HG02884 (cell line): ENCODE measurements at regions not wholly inside any gene's neighbourhood (a gene's known extent, or its start where the extent isn't known, plus 50 kb on each side); places are given as distances from the start of the nearest gene placed in this dataset.

Experiments
- ATAC-seq: cut with Tn5 transposase; IDR thresholded peaks from one replicate; pipeline ENCODE4 v1.9.1; 2021; ENCODE audit warnings: mild to moderate bottlenecking, moderate library complexity; ENCODE audit not compliant: unreplicated experiment

- no peak for ATAC-seq
Measured at GRCh38 chr10:29760138-29760900, 125.5 kb upstream of the SVIL start.

- ATAC-seq = no peak
Measured at GRCh38 chr10:29757551-29758297, 123.0 kb upstream of the SVIL start.

- ATAC-seq = no peak
Measured at GRCh38 chr10:29756451-29756850, 121.7 kb upstream of the SVIL start.

- ATAC-seq = no peak
Measured at GRCh38 chr10:29753283-29753682, 118.5 kb upstream of the SVIL start.

- ATAC-seq = no peak
Measured at GRCh38 chr10:29751684-29752083, 116.9 kb upstream of the SVIL start.

- no peak for ATAC-seq
Measured at GRCh38 chr10:29751240-29751639, 116.5 kb upstream of the SVIL start.

GRCh38 chr10:29749150-29749549 is 114.4 kb upstream of the SVIL start:
- no peak for ATAC-seq

GRCh38 chr10:29748109-29748650 is 113.4 kb upstream of the SVIL start:
- no peak for ATAC-seq

- ATAC-seq = no peak
Measured at GRCh38 chr10:29746080-29746797, 111.5 kb upstream of the SVIL start.

- no peak for ATAC-seq
Measured at GRCh38 chr10:29740981-29741545, 106.3 kb upstream of the SVIL start.

- ATAC-seq = no peak
Measured at GRCh38 chr10:29738341-29738740, 103.6 kb upstream of the SVIL start.

GRCh38 chr10:29737074-29737593 is 102.4 kb upstream of the SVIL start:
- ATAC-seq = no peak

GRCh38 chr10:29736366-29737073 is 101.7 kb upstream of the SVIL start:
- no peak for ATAC-seq

GRCh38 chr10:29735628-29736365 is 101.0 kb upstream of the SVIL start:
- ATAC-seq = peak; percentile 75

- ATAC-seq = peak; percentile 46
Measured at GRCh38 chr10:29734962-29735627, 100.3 kb upstream of the SVIL start.

GRCh38 chr10:29734640-29734961 is 99.8 kb upstream of the SVIL start:
- no peak for ATAC-seq

GRCh38 chr10:29733323-29733722 is 98.6 kb upstream of the SVIL start:
- no peak for ATAC-seq

GRCh38 chr10:29732918-29733317 is 98.1 kb upstream of the SVIL start:
- no peak for ATAC-seq

- no peak for ATAC-seq
Measured at GRCh38 chr10:29731760-29732159, 97.0 kb upstream of the SVIL start.
